Transverse colon (tissue), 4 donors: ENCODE measurements at regions not wholly inside any gene's neighbourhood (a gene's known extent, or its start where the extent isn't known, plus 50 kb on each side); places are given as distances from the start of the nearest gene placed in this dataset.

ENCODE experiments used
- POLR2A ChIP-seq: fragments of 450-650 bp; IDR thresholded peaks from one replicate; pipeline ENCODE4 v1.6.1; 2016; ENCODE audit warnings: antibody characterized with exemption, mild to moderate bottlenecking, moderate library complexity
- POLR2AphosphoS5 ChIP-seq, 3 donors: sonication (generic); formaldehyde crosslinking; IDR thresholded peaks; one replicate each; pipeline ENCODE4 v1.6.1; 2016; ENCODE audit warnings: antibody characterized with exemption in 3 of 3
- TF ChIP-seq, protein P1 (sequence below), 5 experiments: fragments of 200-600 bp in 3 of 5; fragments of 450-650 bp in 2 of 5; sonication (generic) in 3 of 5; IDR thresholded peaks; 1 replicate in 2 of 5; 2 replicates in 3 of 5; pipeline ENCODE4 v1.5.1; 2016 to 2017; ENCODE audit warnings: antibody characterized with exemption in 5 of 5, inconsistent platforms in 3 of 5, mild to moderate bottlenecking in 2 of 5, moderate library complexity in 1 of 5

DNA sequence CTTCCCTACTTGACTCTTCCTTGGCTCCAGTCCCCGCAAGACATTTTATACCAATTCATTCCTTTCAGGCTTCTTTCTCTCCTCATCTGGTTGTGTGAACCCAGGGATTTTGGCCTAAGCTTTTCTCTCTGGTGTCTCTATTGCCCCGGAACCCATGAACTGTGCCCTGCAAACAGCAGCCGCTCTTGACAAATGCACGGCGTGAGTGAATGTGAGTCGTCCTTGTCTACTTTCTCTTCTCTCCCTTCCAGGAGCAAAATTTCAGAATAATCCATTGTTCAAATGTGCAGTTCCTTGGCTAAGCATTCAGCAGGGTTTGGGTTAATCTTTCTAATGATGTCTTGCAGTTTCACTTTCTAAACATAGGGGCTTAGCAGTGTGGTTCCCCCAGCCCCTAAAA is 250.4 kb upstream of the IRX4 start:
- TF ChIP-seq, protein P1, sequence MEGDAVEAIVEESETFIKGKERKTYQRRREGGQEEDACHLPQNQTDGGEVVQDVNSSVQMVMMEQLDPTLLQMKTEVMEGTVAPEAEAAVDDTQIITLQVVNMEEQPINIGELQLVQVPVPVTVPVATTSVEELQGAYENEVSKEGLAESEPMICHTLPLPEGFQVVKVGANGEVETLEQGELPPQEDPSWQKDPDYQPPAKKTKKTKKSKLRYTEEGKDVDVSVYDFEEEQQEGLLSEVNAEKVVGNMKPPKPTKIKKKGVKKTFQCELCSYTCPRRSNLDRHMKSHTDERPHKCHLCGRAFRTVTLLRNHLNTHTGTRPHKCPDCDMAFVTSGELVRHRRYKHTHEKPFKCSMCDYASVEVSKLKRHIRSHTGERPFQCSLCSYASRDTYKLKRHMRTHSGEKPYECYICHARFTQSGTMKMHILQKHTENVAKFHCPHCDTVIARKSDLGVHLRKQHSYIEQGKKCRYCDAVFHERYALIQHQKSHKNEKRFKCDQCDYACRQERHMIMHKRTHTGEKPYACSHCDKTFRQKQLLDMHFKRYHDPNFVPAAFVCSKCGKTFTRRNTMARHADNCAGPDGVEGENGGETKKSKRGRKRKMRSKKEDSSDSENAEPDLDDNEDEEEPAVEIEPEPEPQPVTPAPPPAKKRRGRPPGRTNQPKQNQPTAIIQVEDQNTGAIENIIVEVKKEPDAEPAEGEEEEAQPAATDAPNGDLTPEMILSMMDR (IDR thresholded peaks at IDR 0.05) = no peak
- TF ChIP-seq POLR2A = no peak
- TF ChIP-seq POLR2AphosphoS5 (IDR thresholded peaks at IDR 0.05) = no peak
